Mammary epithelial cell (primary cell): ENCODE measurements at regions not wholly inside any gene's neighbourhood (a gene's known extent, or its start where the extent isn't known, plus 50 kb on each side); places are given as distances from the start of the nearest gene placed in this dataset.

Experiments
- CTCF ChIP-seq, 2 donors: IDR thresholded peaks in 1 of 2; conservative IDR thresholded peaks in 1 of 2; 2 replicates each; pipeline ENCODE4 v1.5.1; 2011 to 2012; ENCODE audit warnings: inconsistent platforms in 2 of 2, low read length in 2 of 2, mild to moderate bottlenecking in 2 of 2, control low read depth in 1 of 2, low read depth in 1 of 2; ENCODE audit not compliant: insufficient read depth in 1 of 2; ENCODE audit errors: extremely low read depth in 1 of 2
- EZH2 ChIP-seq: IDR thresholded peaks from 2 replicates; pipeline ENCODE4 v1.6.1; 2012; ENCODE audit warnings: low read length, inconsistent platforms, borderline replicate concordance

- TF ChIP-seq CTCF (conservative IDR thresholded peaks at IDR 0.05 in 1 of 2, IDR thresholded peaks at IDR 0.05 in 1 of 2; ENCODE audit: extremely low read depth in 1 of 2, insufficient read depth in 1 of 2, low read depth in 1 of 2, low read length in 2 of 2) = no peak
- no peak for TF ChIP-seq EZH2
Measured at GRCh38 chr2:139380051-139380450, 599.9 kb upstream of the NXPH2 start.
